Natural killer cell treated with Interleukin-12 subunit alpha and Interleukin-12 subunit beta and Interleukin-15 and Interleukin-18, amount 100 ng/mL, for 72 hours (primary cell): ENCODE measurements at regions not wholly inside any gene's neighbourhood (a gene's known extent, or its start where the extent isn't known, plus 50 kb on each side); places are given as distances from the start of the nearest gene placed in this dataset.
"Not testable (repeated sequence)": the region's sequence is repeated elsewhere in the genome, so short reads cannot be mapped to it uniquely, and the experiment has no call there.

ENCODE experiments used
- ATAC-seq, 2 donors: fragments of 150-1000 bp; cut with Tn5 transposase in 1 of 2; sonication (Bioruptor Pico), chemical (Tn5 transposase) in 1 of 2; 2 replicates each; pipeline ENCODE4 v1.10.0; 2021
- DNase-seq: peaks from one replicate; pipeline ENCODE4 v3.0.0; 2022; ENCODE audit warnings: low spot score
- H3K27ac Mint-ChIP-seq, 2 donors: 1 replicate in 1 of 2; 2 replicates in 1 of 2; pipeline ENCODE4 v1.8.0; 2022; ENCODE audit warnings: mixed read lengths in 2 of 2, mild to moderate bottlenecking in 1 of 2, moderate library complexity in 1 of 2
- H3K27me3 Mint-ChIP-seq, 2 donors: 1 replicate in 1 of 2; 2 replicates in 1 of 2; pipeline ENCODE4 v1.8.0; 2022; ENCODE audit warnings: mixed read lengths in 2 of 2
- H3K36me3 Mint-ChIP-seq: one replicate; pipeline ENCODE4 v1.8.0; 2022; ENCODE audit warnings: mixed read lengths
- H3K4me1 Mint-ChIP-seq, 2 donors: 1 replicate in 1 of 2; 2 replicates in 1 of 2; pipeline ENCODE4 v1.8.0; 2022; ENCODE audit warnings: low read depth in 2 of 2, mixed read lengths in 2 of 2, mild to moderate bottlenecking in 1 of 2
- H3K4me3 Mint-ChIP-seq: one replicate; pipeline ENCODE4 v1.8.0; 2022; ENCODE audit warnings: mixed read lengths
- H3K9me3 Mint-ChIP-seq: 2 replicates; pipeline ENCODE4 v1.8.0; 2022; ENCODE audit warnings: mixed read lengths

- DNase-seq (no peak), ATAC-seq (no peak)
- H3K36me3 Mint-ChIP-seq = peaks cover 11% of the 10 kb centered on the region
- H3K4me1 Mint-ChIP-seq = no peaks in the 10 kb centered on the region
- no peak overlapping the region for H3K27ac Mint-ChIP-seq
- H3K9me3 Mint-ChIP-seq = peaks cover 18% of the 10 kb centered on the region
- H3K27me3 Mint-ChIP-seq = no peaks in the 10 kb centered on the region
- no peak overlapping the region for H3K4me3 Mint-ChIP-seq
Observed at GRCh38 chr12:78269620-78270019, 438.9 kb downstream of the NAV3 start.

- Mint-ChIP-seq H3K4me1 (no peaks in the 10 kb centered on the region), H3K27me3 (no peaks in the 10 kb centered on the region), H3K36me3 (peaks cover 11% of the 10 kb centered on the region), H3K9me3 (peaks cover 22% of the 10 kb centered on the region), H3K27ac (no peak overlapping the region), H3K4me3 (no peak overlapping the region)
- ATAC-seq = no peak
- no peak for DNase-seq
Observed at GRCh38 chr12:78271546-78271945, 440.9 kb downstream of the NAV3 start.

- Mint-ChIP-seq H3K27ac (no peak overlapping the region), H3K4me1 (no peaks in the 10 kb centered on the region), H3K9me3 (peaks cover 38% of the 10 kb centered on the region), H3K36me3 (peaks cover 21% of the 10 kb centered on the region), H3K27me3 (no peaks in the 10 kb centered on the region), H3K4me3 (no peak overlapping the region)
- DNase-seq (no peak), ATAC-seq (no peak)
Observed at GRCh38 chr12:78275886-78276285, 445.2 kb downstream of the NAV3 start.

GRCh38 chr12:78278706-78279190, 448.1 kb downstream of the NAV3 start:
- peaks cover 15% of the 10 kb centered on the region for H3K36me3 Mint-ChIP-seq
- no peaks in the 10 kb centered on the region for H3K27me3 Mint-ChIP-seq
- DNase-seq (no peak), ATAC-seq (no peak)
- H3K27ac Mint-ChIP-seq = no peak overlapping the region
- H3K9me3 Mint-ChIP-seq = peaks cover 31% of the 10 kb centered on the region
- H3K4me3 Mint-ChIP-seq = no peak overlapping the region
- no peaks in the 10 kb centered on the region for H3K4me1 Mint-ChIP-seq

GRCh38 chr12:78279567-78279966, 448.9 kb downstream of the NAV3 start:
- H3K4me1 Mint-ChIP-seq = no peaks in the 10 kb centered on the region
- no peak overlapping the region for H3K4me3 Mint-ChIP-seq
- ATAC-seq = no peak
- peaks cover 10% of the 10 kb centered on the region for H3K36me3 Mint-ChIP-seq
- peaks cover 25% of the 10 kb centered on the region for H3K9me3 Mint-ChIP-seq
- no peaks in the 10 kb centered on the region for H3K27me3 Mint-ChIP-seq
- DNase-seq = no peak
- no peak overlapping the region for H3K27ac Mint-ChIP-seq

GRCh38 chr12:78281102-78281501, 450.4 kb downstream of the NAV3 start:
- ATAC-seq, H3K36me3 Mint-ChIP-seq, H3K27ac Mint-ChIP-seq, H3K27me3 Mint-ChIP-seq, H3K4me1 Mint-ChIP-seq, DNase-seq, H3K4me3 Mint-ChIP-seq: not testable (repeated sequence)
- peaks cover 20% of the 10 kb centered on the region for H3K9me3 Mint-ChIP-seq

GRCh38 chr12:78284417-78284816, 453.7 kb downstream of the NAV3 start:
- Mint-ChIP-seq H3K9me3 (peaks cover 16% of the 10 kb centered on the region), H3K27me3 (no peaks in the 10 kb centered on the region), H3K4me3 (no peak overlapping the region), H3K36me3 (no peaks in the 10 kb centered on the region), H3K4me1 (no peaks in the 10 kb centered on the region), H3K27ac (no peak overlapping the region)
- DNase-seq (no peak), ATAC-seq (no peak)

- Mint-ChIP-seq H3K27me3 (no peaks in the 10 kb centered on the region), H3K4me1 (no peaks in the 10 kb centered on the region), H3K4me3 (no peak overlapping the region), H3K9me3 (peaks cover 10% of the 10 kb centered on the region), H3K27ac (no peak overlapping the region), H3K36me3 (no peaks in the 10 kb centered on the region)
- DNase-seq = no peak
- ATAC-seq = no peak
Observed at GRCh38 chr12:78290606-78291345, 460.1 kb downstream of the NAV3 start.

- Mint-ChIP-seq H3K9me3 (peaks cover 6% of the 10 kb centered on the region), H3K27ac (no peak overlapping the region), H3K4me1 (no peaks in the 10 kb centered on the region), H3K27me3 (no peaks in the 10 kb centered on the region), H3K36me3 (no peaks in the 10 kb centered on the region), H3K4me3 (no peak overlapping the region)
- DNase-seq (no peak), ATAC-seq (no peak)
Observed at GRCh38 chr12:78293059-78293686, 462.5 kb downstream of the NAV3 start.

GRCh38 chr12:78301282-78301681, 470.6 kb downstream of the NAV3 start:
- not testable (repeated sequence) for H3K36me3 Mint-ChIP-seq, H3K27ac Mint-ChIP-seq, ATAC-seq, H3K9me3 Mint-ChIP-seq, DNase-seq, H3K4me1 Mint-ChIP-seq, H3K4me3 Mint-ChIP-seq, H3K27me3 Mint-ChIP-seq

GRCh38 chr12:78305808-78306207, 475.1 kb downstream of the NAV3 start:
- no peak for ATAC-seq
- DNase-seq = no peak
- Mint-ChIP-seq H3K27me3 (no peaks in the 10 kb centered on the region), H3K4me3 (no peak overlapping the region), H3K4me1 (no peaks in the 10 kb centered on the region), H3K9me3 (peaks cover 4% of the 10 kb centered on the region), H3K36me3 (no peaks in the 10 kb centered on the region), H3K27ac (no peak overlapping the region)

- DNase-seq (no peak), ATAC-seq (no peak)
- Mint-ChIP-seq H3K4me3 (no peak overlapping the region), H3K27ac (no peak overlapping the region), H3K36me3 (no peaks in the 10 kb centered on the region), H3K27me3 (no peaks in the 10 kb centered on the region), H3K4me1 (no peaks in the 10 kb centered on the region), H3K9me3 (peaks cover 4% of the 10 kb centered on the region)
Observed at GRCh38 chr12:78306236-78306635, 475.5 kb downstream of the NAV3 start.

GRCh38 chr12:78308701-78309100, 478.0 kb downstream of the NAV3 start:
- Mint-ChIP-seq H3K4me3 (no peak overlapping the region), H3K27me3 (no peaks in the 10 kb centered on the region), H3K9me3 (peaks cover 7% of the 10 kb centered on the region), H3K27ac (no peak overlapping the region), H3K4me1 (no peaks in the 10 kb centered on the region), H3K36me3 (no peaks in the 10 kb centered on the region)
- no peak for DNase-seq
- ATAC-seq = no peak

- no peaks in the 10 kb centered on the region for H3K36me3 Mint-ChIP-seq
- H3K4me1 Mint-ChIP-seq = no peaks in the 10 kb centered on the region
- H3K27me3 Mint-ChIP-seq = no peaks in the 10 kb centered on the region
- no peak for ATAC-seq
- H3K27ac Mint-ChIP-seq = no peak overlapping the region
- H3K9me3 Mint-ChIP-seq = peaks cover 12% of the 10 kb centered on the region
- DNase-seq = no peak
- H3K4me3 Mint-ChIP-seq = no peak overlapping the region
Observed at GRCh38 chr12:78315028-78315427, 484.3 kb downstream of the NAV3 start.
